Gastroesophageal sphincter (tissue), 3 donors: ENCODE measurements at regions not wholly inside any gene's neighbourhood (a gene's known extent, or its start where the extent isn't known, plus 50 kb on each side); places are given as distances from the start of the nearest gene placed in this dataset.

Source experiments
- CTCF ChIP-seq, 4 experiments: fragments of 200-600 bp in 2 of 4; fragments of 450-650 bp in 2 of 4; sonication (generic) in 1 of 4; IDR thresholded peaks; one replicate each; pipeline ENCODE4 v1.5.1; 2017 to 2019; ENCODE audit warnings: antibody characterized with exemption in 4 of 4, mild to moderate bottlenecking in 2 of 4, moderate library complexity in 2 of 4
- EP300 ChIP-seq: sonication (generic); formaldehyde crosslinking; IDR thresholded peaks from one replicate; pipeline ENCODE4 v1.6.1; 2017; ENCODE audit warnings: antibody characterized with exemption, mild to moderate bottlenecking
- POLR2A ChIP-seq, 2 donors: fragments of 450-650 bp; IDR thresholded peaks; one replicate each; pipeline ENCODE4 v1.6.1; 2017; ENCODE audit warnings: antibody characterized with exemption in 2 of 2, mild to moderate bottlenecking in 2 of 2, moderate library complexity in 1 of 2

- TF ChIP-seq CTCF (IDR thresholded peaks at IDR 0.05) (no peak), EP300 (no peak), POLR2A (IDR thresholded peaks at IDR 0.05) (no peak)
Observed at GRCh38 chr22:19608003-19608690, 83.9 kb upstream of the CLDN5 start.
